Thoracic aorta (tissue), 2 donors: ENCODE measurements at regions not wholly inside any gene's neighbourhood (a gene's known extent, or its start where the extent isn't known, plus 50 kb on each side); places are given as distances from the start of the nearest gene placed in this dataset.

Source experiments
- ATAC-seq: fragments of 150-250 bp; one replicate; pipeline ENCODE4 v1.8.0; 2017; ENCODE audit warnings: low read depth; ENCODE audit not compliant: insufficient number of reproducible peaks, low FRiP score
- DNase-seq: peaks from one replicate; pipeline ENCODE4 v3.0.0-alpha.2; 2020; ENCODE audit warnings: low spot score
- H3K27ac ChIP-seq, 2 donors: fragments of 200-600 bp; sonication (generic); 1 replicate in 1 of 2; 2 replicates in 1 of 2; pipeline ENCODE4 v1.5.1; 2016; ENCODE audit warnings: mild to moderate bottlenecking in 2 of 2, moderate library complexity in 2 of 2
- H3K27me3 ChIP-seq: fragments of 200-600 bp; sonication (generic); replicated peaks from 2 replicates; pipeline ENCODE4 v1.6.0; 2016; ENCODE audit warnings: mild to moderate bottlenecking; ENCODE audit not compliant: insufficient read depth
- H3K36me3 ChIP-seq: fragments of 200-600 bp; sonication (generic); one replicate; pipeline ENCODE4 v1.5.1; 2016
- H3K4me1 ChIP-seq, 2 donors: fragments of 200-600 bp; sonication (generic); 1 replicate in 1 of 2; 2 replicates in 1 of 2; pipeline versions ENCODE4 v1.5.1 to v1.6.0; 2016; ENCODE audit warnings: low read depth in 2 of 2, mild to moderate bottlenecking in 1 of 2; ENCODE audit not compliant: control insufficient read depth in 1 of 2
- H3K4me3 ChIP-seq: fragments of 200-600 bp; sonication (generic); 2 replicates; pipeline ENCODE4 v1.5.1; 2016; ENCODE audit warnings: mild to moderate bottlenecking
- H3K9me3 ChIP-seq: fragments of 200-600 bp; sonication (generic); 2 replicates; pipeline ENCODE4 v1.5.1; 2016
- CTCF ChIP-seq: fragments of 200-600 bp; sonication (generic); IDR thresholded peaks from one replicate; pipeline ENCODE4 v1.5.1; 2019; ENCODE audit warnings: antibody characterized with exemption

- no peak overlapping the region for H3K27ac ChIP-seq
- no peak for TF ChIP-seq CTCF
- no peak overlapping the region for H3K4me3 ChIP-seq
- H3K36me3 ChIP-seq, result no peaks in the 10 kb centered on the region
- ATAC-seq (no peak), DNase-seq (no peak)
- no peaks in the 10 kb centered on the region for H3K4me1 ChIP-seq
- no peaks in the 10 kb centered on the region for H3K27me3 ChIP-seq
- H3K9me3 ChIP-seq, result no peaks in the 10 kb centered on the region
These were observed 149.7 kb downstream of the ID4 start for GRCh38 chr6:19986691-19987438.

- Histone ChIP-seq H3K27me3 (no peaks in the 10 kb centered on the region), H3K4me1 (no peaks in the 10 kb centered on the region), H3K9me3 (no peaks in the 10 kb centered on the region), H3K4me3 (no peak overlapping the region), H3K27ac (no peak overlapping the region), H3K36me3 (no peaks in the 10 kb centered on the region)
- no peak for TF ChIP-seq CTCF
- DNase-seq (no peak), ATAC-seq (no peak)
These were observed 151.4 kb downstream of the ID4 start for GRCh38 chr6:19988555-19988954.

- no peak for TF ChIP-seq CTCF
- DNase-seq, result no peak
- Histone ChIP-seq H3K36me3 (no peaks in the 10 kb centered on the region), H3K4me1 (no peaks in the 10 kb centered on the region), H3K27ac (no peak overlapping the region), H3K9me3 (no peaks in the 10 kb centered on the region), H3K27me3 (no peaks in the 10 kb centered on the region), H3K4me3 (no peak overlapping the region)
- no peak for ATAC-seq
These were observed 154.0 kb downstream of the ID4 start for GRCh38 chr6:19991176-19991575.

- Histone ChIP-seq H3K36me3 (no peaks in the 10 kb centered on the region), H3K9me3 (no peaks in the 10 kb centered on the region), H3K27me3 (no peaks in the 10 kb centered on the region), H3K4me3 (no peak overlapping the region), H3K4me1 (no peaks in the 10 kb centered on the region), H3K27ac (no peak overlapping the region)
- no peak for DNase-seq
- no peak for TF ChIP-seq CTCF
- no peak for ATAC-seq
These were observed 157.7 kb downstream of the ID4 start for GRCh38 chr6:19994909-19995308.

GRCh38 chr6:19995575-19996257 lies 158.5 kb downstream of the ID4 start:
- no peak for DNase-seq
- Histone ChIP-seq H3K9me3 (no peaks in the 10 kb centered on the region), H3K27ac (no peak overlapping the region), H3K4me3 (no peak overlapping the region), H3K36me3 (no peaks in the 10 kb centered on the region), H3K27me3 (no peaks in the 10 kb centered on the region), H3K4me1 (no peaks in the 10 kb centered on the region)
- no peak for ATAC-seq
- no peak for TF ChIP-seq CTCF
